ENCODE measurements at regions not wholly inside any gene's neighbourhood (a gene's known extent, or its start where the extent isn't known, plus 50 kb on each side); places are given as distances from the start of the nearest gene placed in this dataset.

DNA sequence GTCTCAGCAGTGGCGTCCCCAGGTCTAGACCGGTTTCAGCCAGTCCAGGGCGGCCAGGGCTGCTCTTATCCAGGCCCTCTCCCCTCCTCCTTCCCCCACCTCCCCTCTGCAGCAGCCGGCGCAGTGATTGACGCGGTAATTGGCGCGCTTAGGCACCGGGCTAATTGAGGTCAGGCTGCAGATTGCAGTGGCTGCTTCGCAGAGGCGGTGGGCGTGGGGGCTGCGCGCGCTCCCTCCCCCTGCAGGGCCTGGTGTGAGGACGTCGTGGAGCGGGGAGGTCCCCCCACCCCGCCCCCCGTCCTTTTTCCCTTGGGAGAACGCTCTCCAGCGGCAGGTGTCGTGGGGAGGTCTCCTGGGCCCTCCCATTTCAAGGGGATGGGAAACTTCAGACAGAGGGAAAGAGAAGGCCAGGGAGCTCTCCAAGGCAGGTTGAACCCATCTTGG lies 70.4 kb upstream of the BLCAP start:
- DNase-seq = peak; percentile 81

GRCh38 chr20:37596890-37597536 lies 69.3 kb upstream of the BLCAP start:
- no peak for DNase-seq

GRCh38 chr20:37596168-37596567 lies 68.5 kb upstream of the BLCAP start:
- no peak for DNase-seq

- no peak for DNase-seq
These were observed 66.0 kb upstream of the BLCAP start for GRCh38 chr20:37593710-37594109.

GRCh38 chr20:37590938-37591490 lies 63.3 kb upstream of the BLCAP start:
- DNase-seq = no peak

- DNase-seq = no peak
These were observed 58.4 kb upstream of the BLCAP start for GRCh38 chr20:37586078-37586477.

DNA sequence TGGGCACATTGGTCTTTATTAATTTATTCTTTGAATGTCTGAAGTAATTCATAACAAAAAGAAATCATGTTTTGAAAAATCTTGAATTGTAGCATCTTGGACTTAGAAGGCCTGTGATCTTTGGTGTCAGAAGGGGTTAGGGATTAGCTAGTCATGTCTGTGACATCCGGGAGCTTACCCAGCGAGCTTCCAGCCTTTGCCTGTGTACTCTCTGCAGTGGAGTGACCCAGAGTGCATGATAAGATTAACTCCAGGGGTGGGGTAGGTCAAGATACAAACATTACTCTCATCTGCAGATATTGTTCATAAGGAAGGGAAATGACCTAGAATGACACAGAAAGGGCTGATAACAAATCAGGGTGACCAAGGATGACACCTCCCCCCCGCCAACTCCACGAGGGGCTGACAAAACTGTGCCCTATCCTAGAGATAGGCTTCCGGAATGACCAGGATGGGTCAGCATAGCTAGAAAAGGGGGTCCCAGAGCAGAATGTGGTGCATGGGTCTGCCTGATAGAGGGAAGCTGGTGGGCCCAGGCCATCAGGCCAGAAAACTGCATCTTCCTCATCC lies 56.6 kb upstream of the BLCAP start:
- DNase-seq = no peak

DNA sequence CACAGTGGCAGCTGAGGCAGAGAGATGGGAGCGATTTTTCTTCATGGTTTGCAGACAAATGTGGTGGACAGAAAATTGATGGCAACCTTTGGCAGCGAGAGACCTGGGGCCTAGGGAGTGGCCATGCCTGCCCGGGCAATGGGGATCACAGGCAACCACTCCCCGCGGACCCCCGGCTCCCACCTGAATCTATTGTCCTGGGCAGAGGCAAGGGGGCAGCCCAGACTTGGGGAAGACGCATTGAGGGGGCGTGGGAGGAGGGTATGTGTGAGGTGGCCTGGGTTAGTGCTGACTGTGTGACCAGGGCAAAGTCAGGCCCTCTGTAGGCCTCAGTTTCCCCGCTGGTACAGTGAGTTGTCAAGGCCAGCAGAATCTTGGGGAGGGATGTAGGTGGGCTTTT lies 53.6 kb upstream of the BLCAP start:
- no peak for DNase-seq

GRCh38 chr20:37580069-37580468 lies 52.4 kb upstream of the BLCAP start:
- no peak for DNase-seq

- no peak for DNase-seq
These were observed 51.4 kb upstream of the BLCAP start for GRCh38 chr20:37579106-37579505.

DNA sequence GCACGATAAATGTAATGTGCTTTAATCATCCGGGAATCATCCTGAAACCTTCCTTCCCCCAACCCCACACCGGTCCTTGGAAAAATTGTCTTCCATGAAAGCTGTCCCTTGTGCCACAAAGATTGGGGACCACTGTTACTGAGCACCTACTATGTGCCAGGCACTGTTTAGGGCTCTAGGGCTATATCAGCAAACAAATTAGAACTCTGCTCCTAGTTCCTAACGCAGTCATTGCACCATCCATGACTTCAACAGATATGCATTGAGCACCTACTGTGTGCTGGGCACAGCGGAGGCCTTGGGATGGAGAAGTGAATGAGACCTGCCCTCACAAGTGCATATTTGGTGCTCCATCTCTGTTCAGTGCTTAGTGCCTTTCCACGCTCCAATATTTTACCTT lies 50.3 kb upstream of the BLCAP start:
- DNase-seq = no peak
